ENCODE measurements at regions not wholly inside any gene's neighbourhood (a gene's known extent, or its start where the extent isn't known, plus 50 kb on each side); places are given as distances from the start of the nearest gene placed in this dataset.

- peaks cover 37% of the 10 kb centered on the region for H3K27me3 ChIP-seq (ENCODE audit: insufficient read depth, low read depth, severe bottlenecking)
- no peak for TF ChIP-seq CTCF (IDR thresholded peaks at IDR 0.05; ENCODE audit: low read depth, low read length)
- no peak overlapping the region for H3K27ac ChIP-seq
- H3K36me3 ChIP-seq, result no peaks in the 10 kb centered on the region
- H3K9me3 ChIP-seq (ENCODE audit: severe bottlenecking), result no peaks in the 10 kb centered on the region
- H3K4me3 ChIP-seq (ENCODE audit: low read depth, low read length), result no peak overlapping the region
- no peak for DNase-seq
Measured at GRCh38 chr13:108426893-108427292, 157.4 kb downstream of the TNFSF13B start.

- no peak overlapping the region for H3K27ac ChIP-seq
- H3K4me3 ChIP-seq (ENCODE audit: low read depth, low read length), result no peak overlapping the region
- no peaks in the 10 kb centered on the region for H3K9me3 ChIP-seq (ENCODE audit: severe bottlenecking)
- peaks cover 40% of the 10 kb centered on the region for H3K27me3 ChIP-seq (ENCODE audit: insufficient read depth, low read depth, severe bottlenecking)
- H3K36me3 ChIP-seq, result no peaks in the 10 kb centered on the region
- no peak for DNase-seq
- no peak for TF ChIP-seq CTCF (IDR thresholded peaks at IDR 0.05; ENCODE audit: low read depth, low read length)
Measured at GRCh38 chr13:108427355-108427754, 157.8 kb downstream of the TNFSF13B start.

GRCh38 chr13:108428691-108429090, 159.2 kb downstream of the TNFSF13B start:
- H3K9me3 ChIP-seq (ENCODE audit: severe bottlenecking), result no peaks in the 10 kb centered on the region
- H3K36me3 ChIP-seq, result no peaks in the 10 kb centered on the region
- H3K27ac ChIP-seq, result no peak overlapping the region
- no peak for DNase-seq
- TF ChIP-seq CTCF (IDR thresholded peaks at IDR 0.05; ENCODE audit: low read depth, low read length), result no peak
- H3K4me3 ChIP-seq (ENCODE audit: low read depth, low read length), result no peak overlapping the region
- peaks cover 35% of the 10 kb centered on the region for H3K27me3 ChIP-seq (ENCODE audit: insufficient read depth, low read depth, severe bottlenecking)

GRCh38 chr13:108433976-108434755, 164.6 kb downstream of the TNFSF13B start:
- H3K27ac ChIP-seq, result no peak overlapping the region
- DNase-seq, result no peak
- no peak overlapping the region for H3K4me3 ChIP-seq (ENCODE audit: low read depth, low read length)
- TF ChIP-seq CTCF (IDR thresholded peaks at IDR 0.05; ENCODE audit: low read depth, low read length), result no peak
- peaks cover 55% of the 10 kb centered on the region for H3K27me3 ChIP-seq (ENCODE audit: insufficient read depth, low read depth, severe bottlenecking)
- H3K9me3 ChIP-seq (ENCODE audit: severe bottlenecking), result no peaks in the 10 kb centered on the region
- H3K36me3 ChIP-seq, result no peaks in the 10 kb centered on the region

GRCh38 chr13:108435393-108436149, 166.1 kb downstream of the TNFSF13B start:
- Histone ChIP-seq H3K9me3 (ENCODE audit: severe bottlenecking) (no peaks in the 10 kb centered on the region), H3K36me3 (no peaks in the 10 kb centered on the region), H3K27me3 (ENCODE audit: insufficient read depth, low read depth, severe bottlenecking) (peaks cover 52% of the 10 kb centered on the region), H3K4me3 (ENCODE audit: low read depth, low read length) (no peak overlapping the region), H3K27ac (no peak overlapping the region)
- TF ChIP-seq CTCF (IDR thresholded peaks at IDR 0.05; ENCODE audit: low read depth, low read length), result no peak
- no peak for DNase-seq
